ENCODE measurements at regions not wholly inside any gene's neighbourhood (a gene's known extent, or its start where the extent isn't known, plus 50 kb on each side); places are given as distances from the start of the nearest gene placed in this dataset.

DNA sequence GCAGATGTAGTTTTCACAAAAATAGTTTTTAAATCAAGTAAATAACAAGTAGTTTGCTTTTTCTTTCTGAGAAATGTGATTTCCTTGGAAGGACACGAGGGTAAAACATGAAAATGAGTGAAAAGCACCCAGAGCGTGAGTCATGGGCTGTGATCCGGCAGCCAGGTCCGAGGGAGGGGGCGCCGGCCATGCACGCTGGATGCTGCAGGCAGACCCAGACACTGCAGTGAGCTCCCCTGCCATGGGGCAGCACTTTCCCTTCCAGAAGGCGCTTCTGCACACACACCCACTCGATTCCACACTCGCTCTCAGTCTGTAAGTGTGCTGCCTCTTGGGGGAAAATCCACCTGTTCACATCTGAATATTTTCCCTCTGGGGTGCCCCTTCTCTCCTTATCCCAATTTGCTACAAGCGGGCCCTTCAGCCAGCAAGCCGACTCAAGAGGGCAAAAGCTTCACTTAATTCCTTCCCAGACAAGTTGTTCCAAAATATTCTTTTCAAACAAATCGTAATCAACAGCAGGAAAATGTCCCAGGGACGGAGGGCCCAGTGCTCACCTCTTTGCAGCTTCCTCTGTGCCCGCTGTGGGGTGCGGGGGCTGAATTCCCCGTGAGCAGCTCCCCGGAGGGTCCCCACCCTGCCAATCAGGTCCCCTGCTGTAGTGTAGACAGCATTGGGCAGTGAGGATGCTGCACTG lies 87.0 kb upstream of the ID2 start:
- TF ChIP-seq, protein P1, sequence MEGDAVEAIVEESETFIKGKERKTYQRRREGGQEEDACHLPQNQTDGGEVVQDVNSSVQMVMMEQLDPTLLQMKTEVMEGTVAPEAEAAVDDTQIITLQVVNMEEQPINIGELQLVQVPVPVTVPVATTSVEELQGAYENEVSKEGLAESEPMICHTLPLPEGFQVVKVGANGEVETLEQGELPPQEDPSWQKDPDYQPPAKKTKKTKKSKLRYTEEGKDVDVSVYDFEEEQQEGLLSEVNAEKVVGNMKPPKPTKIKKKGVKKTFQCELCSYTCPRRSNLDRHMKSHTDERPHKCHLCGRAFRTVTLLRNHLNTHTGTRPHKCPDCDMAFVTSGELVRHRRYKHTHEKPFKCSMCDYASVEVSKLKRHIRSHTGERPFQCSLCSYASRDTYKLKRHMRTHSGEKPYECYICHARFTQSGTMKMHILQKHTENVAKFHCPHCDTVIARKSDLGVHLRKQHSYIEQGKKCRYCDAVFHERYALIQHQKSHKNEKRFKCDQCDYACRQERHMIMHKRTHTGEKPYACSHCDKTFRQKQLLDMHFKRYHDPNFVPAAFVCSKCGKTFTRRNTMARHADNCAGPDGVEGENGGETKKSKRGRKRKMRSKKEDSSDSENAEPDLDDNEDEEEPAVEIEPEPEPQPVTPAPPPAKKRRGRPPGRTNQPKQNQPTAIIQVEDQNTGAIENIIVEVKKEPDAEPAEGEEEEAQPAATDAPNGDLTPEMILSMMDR (conservative IDR thresholded peaks at IDR 0.05; ENCODE audit: low read depth, low read length), result no peak
- H3K4me3 ChIP-seq (ENCODE audit: low read length), result no peak overlapping the region
- DNase-seq (ENCODE audit: low read depth), result peak; percentile 19

GRCh38 chr2:8595428-8595805 lies 86.4 kb upstream of the ID2 start:
- TF ChIP-seq, protein P1 (conservative IDR thresholded peaks at IDR 0.05; ENCODE audit: low read depth, low read length), result no peak
- H3K4me3 ChIP-seq (ENCODE audit: low read length), result no peak overlapping the region
- DNase-seq (ENCODE audit: low read depth), result no peak

- H3K4me3 ChIP-seq (ENCODE audit: low read length), result no peak overlapping the region
- TF ChIP-seq, protein P1 (conservative IDR thresholded peaks at IDR 0.05; ENCODE audit: low read depth, low read length), result no peak
- no peak for DNase-seq (ENCODE audit: low read depth)
Observed at GRCh38 chr2:8595811-8596600, 85.8 kb upstream of the ID2 start.

DNA sequence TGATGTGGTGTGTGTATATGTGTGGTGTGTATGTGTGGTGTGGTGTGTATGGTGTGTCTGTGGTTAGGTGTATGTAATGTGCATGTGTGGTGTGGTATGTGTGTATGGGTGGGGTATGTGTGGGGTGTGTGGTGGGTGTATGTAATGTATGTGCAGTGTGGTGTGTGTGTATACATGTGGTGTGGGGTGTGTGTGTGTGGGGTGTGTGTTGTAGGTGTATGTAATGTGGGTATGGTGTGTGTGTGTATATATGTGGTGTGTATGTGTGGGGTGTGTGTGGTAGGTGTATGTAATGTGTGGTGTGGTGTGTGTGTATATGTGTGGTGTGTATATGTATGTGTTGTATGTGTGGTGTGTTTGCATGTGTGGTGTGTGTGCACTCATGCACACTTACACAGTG lies 84.8 kb upstream of the ID2 start:
- TF ChIP-seq, protein P1 (conservative IDR thresholded peaks at IDR 0.05; ENCODE audit: low read depth, low read length), result no peak
- DNase-seq (ENCODE audit: low read depth), result no peak
- no peak overlapping the region for H3K4me3 ChIP-seq (ENCODE audit: low read length)

GRCh38 chr2:8597559-8598225 lies 84.2 kb upstream of the ID2 start:
- no peak for DNase-seq (ENCODE audit: low read depth)
- H3K4me3 ChIP-seq (ENCODE audit: low read length), result no peak overlapping the region

GRCh38 chr2:8598295-8599165 lies 83.3 kb upstream of the ID2 start:
- TF ChIP-seq, protein P1 (conservative IDR thresholded peaks at IDR 0.05; ENCODE audit: low read depth, low read length), result no peak
- DNase-seq (ENCODE audit: low read depth), result peak; percentile 39
- H3K4me3 ChIP-seq (ENCODE audit: low read length), result no peak overlapping the region

More at GRCh38 chr2:8597559-8598225, 84.2 kb upstream of the ID2 start:
- TF ChIP-seq, protein P1 (conservative IDR thresholded peaks at IDR 0.05; ENCODE audit: low read depth, low read length), result no peak

Measured in retinal pigment epithelial cell (primary cell).